ENCODE measurements at regions not wholly inside any gene's neighbourhood (a gene's known extent, or its start where the extent isn't known, plus 50 kb on each side); places are given as distances from the start of the nearest gene placed in this dataset.
"Not testable (repeated sequence)": the region's sequence is repeated elsewhere in the genome, so short reads cannot be mapped to it uniquely, and the experiment has no call there.

DNA sequence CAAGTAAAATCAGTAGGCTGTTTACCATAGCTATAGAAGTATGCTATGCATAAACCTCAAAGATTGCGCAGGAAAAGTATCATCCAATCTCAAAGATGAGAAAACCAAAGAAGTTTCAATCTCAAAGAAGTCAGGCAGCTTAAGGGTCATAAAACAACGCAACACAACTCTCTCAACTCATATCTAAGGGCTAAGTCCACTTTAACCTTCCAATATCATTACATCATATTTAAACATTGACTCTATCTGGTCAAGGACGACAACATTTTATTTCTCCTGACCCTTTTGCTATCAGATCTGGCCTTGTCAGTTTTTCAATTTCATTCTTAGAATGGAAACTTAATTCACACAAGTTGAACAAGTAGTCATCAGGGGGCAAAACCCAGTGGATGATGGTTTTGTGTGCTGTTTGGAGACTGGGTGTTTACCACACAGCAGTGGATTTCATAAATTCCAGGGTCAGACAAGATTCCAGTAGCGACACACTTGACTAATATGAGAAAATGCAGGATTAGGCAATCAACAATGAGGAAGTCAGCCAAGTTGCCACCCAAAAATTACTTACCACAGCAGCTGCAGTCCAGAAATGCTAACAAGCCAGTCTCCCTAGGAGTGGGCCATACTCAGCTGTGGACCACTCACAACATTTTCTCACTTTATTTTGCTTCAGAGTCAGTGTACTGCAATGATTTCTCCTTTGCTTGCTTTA, 108.7 kb upstream of the NBPF26 start:
- DNase-seq (ENCODE audit: low read depth in 2 of 2): not testable (repeated sequence)

DNA sequence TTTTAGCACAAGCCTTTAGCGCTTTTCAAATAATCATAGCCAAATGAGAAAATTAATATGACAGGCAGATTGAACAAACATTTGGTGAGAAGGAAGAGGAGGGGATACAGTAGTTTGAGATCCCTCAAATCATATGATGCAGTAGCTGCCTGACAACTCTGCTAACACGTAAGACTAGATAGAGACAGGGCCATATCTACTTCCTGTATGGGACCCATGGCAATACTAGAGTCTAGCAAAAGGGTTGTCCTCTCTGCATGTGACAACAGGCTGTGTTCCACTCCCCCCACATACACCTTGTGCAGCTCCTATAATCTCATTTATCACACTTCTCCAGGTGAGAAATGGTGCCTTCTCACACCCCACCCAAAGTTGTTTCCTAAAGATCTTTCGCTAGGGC, 106.3 kb upstream of the NBPF26 start:
- not testable (repeated sequence) for DNase-seq (ENCODE audit: low read depth in 2 of 2)

DNA sequence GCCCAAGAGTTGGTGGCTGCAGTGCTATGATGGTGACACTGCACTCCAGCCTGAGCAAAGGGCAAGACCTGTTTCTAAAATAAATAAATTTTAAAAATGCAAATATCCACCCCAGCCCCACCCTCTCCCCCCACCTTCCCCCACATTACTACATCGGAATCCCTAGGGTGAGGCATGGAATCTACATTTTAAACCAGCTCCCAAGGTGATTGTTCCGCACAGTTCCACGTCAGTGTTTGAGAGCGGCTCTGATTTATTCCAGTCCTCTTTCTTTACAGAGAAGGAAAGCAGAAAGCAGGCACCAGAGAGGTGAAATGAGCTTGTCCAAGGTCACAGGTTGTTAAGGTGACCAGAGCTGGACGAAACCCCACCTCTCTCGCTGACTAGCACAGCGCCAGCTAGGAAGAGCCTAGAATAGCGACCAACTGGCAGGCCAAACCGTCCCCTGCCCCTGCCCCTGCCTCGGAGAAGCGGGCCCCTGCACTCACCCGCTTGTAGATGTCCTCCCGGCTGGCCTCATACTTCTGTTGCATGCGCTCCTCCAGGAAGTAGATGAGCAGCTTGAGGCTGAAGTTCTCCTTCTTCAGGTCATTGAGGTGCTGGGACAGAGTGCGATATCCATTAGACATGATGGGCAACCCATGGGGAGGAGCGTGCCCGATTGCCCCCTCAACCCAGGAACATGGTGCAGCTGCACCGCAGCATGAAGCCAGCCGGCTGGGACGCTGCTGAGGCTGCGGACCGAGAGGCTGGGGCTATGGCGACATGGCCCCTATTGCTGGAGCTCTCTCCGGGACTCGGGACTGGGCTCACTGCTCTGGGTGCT, 103.7 kb upstream of the NBPF26 start:
- not testable (repeated sequence) for DNase-seq (ENCODE audit: low read depth in 2 of 2)

DNA sequence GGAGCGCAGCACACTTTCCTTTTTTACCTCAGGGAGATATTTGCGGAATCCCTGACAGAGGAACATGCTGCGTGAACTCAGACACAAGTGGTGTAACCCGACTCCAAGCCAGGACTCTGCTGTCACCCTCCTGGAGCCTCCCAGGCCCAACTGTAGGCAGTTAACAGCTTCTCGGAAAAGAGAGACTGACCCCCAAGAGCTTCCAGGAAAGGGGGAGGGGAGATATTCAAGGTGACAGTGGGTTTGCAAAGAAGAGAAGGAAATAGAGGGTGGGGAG, 103.1 kb upstream of the NBPF26 start:
- not testable (repeated sequence) for DNase-seq (ENCODE audit: low read depth in 2 of 2)

DNA sequence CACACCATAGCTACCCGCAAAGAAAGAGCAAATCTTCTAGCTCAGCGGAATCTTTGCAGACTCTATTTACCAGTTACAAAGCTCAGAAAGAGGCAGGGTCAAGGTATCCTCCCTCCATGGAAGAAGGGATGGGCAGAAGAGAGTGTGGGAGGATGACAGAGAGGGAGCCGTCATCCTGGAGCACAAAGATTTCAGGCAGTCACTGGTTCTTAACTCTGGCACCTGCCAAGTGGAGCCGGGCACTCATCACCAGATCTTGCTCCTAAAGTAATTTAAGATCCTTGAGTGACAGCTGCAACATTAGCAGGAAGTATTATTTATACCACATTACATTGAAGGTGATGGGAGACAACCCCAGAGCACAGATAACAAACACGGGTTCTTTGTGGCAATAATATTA, 102.5 kb upstream of the NBPF26 start:
- not testable (repeated sequence) for DNase-seq (ENCODE audit: low read depth in 2 of 2)

DNA sequence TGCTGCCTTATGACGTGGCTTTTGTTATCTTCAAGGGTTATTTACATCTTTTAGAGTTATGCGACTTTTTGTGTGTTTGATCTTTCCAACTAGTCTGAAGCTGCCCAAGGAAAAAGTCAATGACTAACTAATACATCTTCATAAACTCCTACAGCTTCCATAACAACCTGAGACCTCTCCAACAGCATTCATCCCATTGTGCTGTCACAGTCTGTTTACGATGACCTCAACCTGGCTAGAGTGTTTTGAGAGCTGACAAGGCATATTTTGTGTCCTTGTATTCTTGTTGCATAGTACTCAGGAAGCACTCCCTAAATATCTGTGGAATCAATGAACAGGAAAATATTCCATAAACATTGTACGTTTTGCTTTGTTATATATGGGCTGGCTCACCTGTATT, 100.2 kb upstream of the NBPF26 start:
- not testable (repeated sequence) for DNase-seq (ENCODE audit: low read depth in 2 of 2)

DNA sequence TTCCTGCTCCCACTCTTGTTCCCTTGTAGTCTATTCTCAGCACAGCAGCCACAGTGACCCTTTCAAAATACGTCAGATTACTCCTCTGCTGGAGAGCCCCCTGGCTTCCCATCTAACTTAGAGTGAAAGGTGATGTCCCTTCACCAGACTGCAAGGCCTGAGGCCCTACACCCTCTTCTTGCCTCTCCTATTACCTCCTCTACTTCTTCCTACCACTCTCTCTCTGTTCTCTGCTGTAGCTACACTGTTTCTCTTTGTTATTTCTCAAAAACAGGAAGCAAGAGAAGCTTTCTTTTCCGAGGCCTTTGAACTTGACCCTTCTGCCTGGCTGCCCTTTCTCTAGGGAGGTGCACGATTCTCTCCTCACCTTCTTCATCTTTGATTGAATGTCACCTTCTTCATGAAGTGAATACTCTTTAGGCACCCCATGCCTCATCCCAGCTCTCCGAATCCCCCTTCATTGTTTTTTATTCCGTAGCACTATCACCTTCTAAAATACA, 99.1 kb upstream of the NBPF26 start:
- DNase-seq (ENCODE audit: low read depth in 2 of 2): not testable (repeated sequence)

DNA sequence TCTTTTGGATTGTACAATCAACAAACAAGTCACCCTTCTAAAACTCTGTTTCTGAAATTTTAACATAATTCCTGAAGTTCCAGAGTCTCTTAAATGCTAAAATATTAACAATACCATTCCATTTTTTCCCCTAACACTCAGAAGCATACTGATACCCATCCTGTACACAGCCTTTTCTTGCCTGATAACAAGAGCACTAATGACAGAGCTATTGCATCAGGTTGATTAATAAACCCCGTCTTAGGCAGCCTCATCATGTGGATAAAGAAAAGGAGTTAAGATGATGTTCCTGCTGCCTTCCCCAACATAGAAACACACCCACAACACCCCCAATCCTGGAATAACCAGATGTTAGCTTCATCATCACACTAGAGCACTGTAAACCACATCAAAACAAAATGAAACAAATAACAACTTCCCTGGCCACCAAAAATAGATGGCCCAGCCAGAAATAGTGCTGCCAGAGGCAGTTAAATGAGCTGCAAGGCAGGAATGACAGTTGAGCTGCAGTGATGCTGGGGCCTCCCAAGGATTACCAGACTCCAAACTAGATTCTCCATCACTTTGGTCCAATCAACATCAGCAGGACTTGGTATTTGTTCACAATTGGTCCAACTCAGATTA, 93.8 kb upstream of the NBPF26 start:
- DNase-seq (ENCODE audit: low read depth in 2 of 2): not testable (repeated sequence)

DNA sequence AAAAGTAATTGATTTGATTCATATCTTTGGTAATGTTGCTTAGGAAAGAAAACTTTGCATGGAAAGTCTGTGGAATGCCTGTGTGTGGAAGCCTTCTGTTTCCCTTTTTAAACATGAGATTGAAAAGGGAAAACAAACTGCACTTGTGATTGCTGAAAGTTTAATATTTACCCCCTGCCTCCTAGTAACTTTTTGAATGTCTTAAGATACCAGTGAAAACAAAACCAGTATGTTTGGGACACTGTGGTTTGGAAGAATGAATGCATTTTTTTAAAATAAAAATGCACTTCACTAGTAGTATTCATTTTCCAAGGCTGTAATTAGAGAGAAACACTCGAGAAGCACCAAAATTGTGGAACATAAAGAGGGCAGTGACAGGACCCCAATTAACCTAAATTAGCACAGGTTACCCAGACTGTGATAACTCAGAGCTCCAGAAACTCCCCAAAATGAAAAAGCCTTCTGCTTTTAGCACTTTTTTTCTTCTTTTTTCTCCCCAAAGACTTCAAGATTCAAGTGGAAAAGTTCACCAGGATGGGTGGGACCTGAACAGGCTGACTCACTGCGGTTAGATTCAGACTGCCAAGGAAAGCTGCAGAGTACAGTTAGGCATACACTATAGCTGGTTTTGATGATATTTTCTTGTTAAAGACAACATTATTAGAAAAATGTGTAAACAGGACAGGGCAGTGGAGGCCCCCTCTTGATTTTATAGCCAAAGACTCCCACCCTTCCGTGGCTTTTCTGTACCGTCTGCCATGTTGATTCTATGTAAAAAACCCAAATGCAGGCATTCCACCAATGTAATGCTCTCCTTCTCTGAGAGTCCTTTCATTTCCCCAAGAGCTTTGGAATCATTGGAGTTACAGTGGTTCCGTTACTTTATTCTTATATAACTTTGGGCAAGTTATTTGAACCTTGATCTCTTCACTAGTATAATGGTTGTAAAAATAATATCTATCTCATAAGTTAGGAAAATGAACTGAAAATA, 88.6 kb upstream of the NBPF26 start:
- DNase-seq (ENCODE audit: low read depth in 2 of 2): not testable (repeated sequence)

DNA sequence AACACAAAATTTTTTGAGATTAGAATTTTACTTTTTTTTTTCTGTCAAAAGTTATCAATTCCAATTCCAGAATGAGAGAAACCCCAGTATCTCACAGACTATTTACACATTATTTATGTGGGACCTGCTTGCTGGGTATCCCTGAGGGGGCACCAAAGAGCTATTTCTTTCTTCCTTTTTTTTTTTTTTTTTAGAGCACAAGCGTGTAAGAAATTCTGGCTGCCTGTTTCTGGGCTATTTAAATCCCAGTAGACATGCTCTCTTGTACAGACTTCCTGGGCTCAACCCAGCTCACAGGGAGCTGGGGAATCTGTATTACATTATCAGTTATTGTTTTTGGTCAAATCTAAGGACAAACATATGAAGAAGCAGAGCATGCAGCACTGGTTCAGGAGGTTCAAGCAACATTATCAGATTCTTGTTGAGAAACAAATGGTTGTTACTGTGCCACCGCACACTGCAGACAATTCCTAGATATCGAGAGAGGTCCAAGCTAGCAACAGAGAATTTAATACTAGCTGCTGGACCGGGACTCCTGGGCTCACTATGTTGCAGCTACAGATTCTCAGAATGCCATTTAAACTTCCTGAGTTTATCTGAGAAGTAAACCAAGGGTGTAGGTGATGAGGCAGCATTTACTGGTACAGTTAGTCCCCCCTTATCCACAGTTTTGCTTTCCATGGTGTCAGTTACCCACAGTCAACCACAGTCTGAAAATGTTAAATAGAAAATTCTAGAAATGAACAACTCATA, 83.3 kb upstream of the NBPF26 start:
- DNase-seq (ENCODE audit: low read depth in 2 of 2): not testable (repeated sequence)

DNA sequence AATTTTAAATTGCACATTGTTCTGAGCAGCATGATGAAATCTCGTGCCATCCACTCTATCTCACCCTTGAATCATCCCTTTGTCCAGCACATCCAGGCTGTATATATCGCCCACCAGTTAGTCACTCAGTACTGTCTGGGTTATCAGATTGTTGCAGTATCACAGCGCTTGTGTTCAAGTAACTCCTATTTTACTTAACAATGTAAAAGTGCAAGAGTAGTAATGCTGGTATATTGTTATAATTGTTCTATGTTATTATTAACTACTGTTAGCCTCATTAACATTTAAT, 82.8 kb upstream of the NBPF26 start:
- DNase-seq (ENCODE audit: low read depth in 2 of 2): not testable (repeated sequence)

DNA sequence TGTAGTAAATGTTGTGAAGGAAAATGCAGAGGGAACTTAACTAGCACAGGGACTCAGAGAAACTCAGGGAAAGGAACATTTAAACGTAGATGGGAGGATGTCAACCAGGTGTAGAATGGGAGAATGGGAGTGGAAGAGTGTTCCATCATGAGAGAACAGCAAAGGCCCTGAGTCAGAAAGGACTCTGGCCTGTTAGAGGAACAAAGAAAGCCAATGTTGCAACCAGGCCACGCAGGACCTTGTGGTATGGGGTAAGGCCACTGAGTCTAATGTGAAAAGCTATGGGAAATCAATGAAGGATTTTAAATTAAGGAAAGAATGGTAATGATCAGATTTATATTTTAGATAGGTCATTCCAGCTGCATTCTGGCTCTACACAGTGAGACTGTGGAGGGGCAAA, 76.6 kb upstream of the NBPF26 start:
- not testable (repeated sequence) for DNase-seq (ENCODE audit: low read depth in 2 of 2)

DNA sequence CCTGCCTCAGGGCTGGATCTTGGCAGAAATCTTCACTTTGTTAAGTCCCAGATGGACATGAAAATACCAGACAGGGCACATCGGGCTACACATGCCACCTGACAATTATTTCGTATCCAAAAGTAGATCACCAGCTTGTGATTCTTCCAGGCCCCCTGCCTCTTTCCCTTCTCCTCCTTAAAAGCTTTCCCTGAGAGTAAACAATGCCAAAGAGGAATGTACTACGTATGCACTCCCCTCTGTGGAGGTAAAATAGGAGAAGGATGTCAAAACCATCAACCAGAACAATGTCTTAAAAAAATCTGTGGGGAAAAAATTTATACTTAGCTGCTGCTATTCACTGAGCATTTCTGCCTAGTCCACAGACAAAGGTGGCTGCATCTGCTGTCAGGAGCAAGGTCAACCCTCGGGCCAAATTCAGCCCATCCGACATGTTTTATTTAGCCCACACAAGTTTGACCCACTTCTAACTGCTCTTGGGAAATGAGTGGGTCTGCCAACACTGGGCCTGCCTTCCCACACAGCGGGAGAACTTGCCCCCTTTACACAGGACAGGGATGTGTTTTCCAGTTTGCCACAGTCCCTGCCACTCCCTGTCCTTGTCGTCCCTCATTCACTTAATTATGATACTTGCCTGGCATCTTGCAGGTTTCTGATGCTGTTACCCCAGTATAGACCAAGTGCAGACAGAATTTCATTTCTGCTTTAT, 74.7 kb upstream of the NBPF26 start:
- DNase-seq (ENCODE audit: low read depth in 2 of 2): not testable (repeated sequence)

DNA sequence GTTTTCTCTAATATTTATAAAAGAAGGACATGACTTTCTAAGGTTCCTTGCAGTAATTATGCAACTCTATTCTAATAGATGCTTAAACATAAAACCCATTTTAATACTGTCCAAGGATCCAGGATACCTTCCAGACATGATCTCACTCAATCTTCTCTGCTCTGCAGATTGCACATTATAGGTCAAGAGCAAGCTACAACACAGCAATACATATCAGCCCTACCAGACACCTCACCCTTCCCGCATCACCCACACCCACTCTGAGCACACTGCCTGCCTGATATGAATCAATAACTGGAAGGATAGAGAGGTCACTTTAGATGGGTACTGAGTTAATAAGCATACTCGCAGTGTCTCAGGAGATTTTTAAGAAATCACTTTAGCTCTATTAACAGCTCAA, 74.0 kb upstream of the NBPF26 start:
- not testable (repeated sequence) for DNase-seq (ENCODE audit: low read depth in 2 of 2)

DNA sequence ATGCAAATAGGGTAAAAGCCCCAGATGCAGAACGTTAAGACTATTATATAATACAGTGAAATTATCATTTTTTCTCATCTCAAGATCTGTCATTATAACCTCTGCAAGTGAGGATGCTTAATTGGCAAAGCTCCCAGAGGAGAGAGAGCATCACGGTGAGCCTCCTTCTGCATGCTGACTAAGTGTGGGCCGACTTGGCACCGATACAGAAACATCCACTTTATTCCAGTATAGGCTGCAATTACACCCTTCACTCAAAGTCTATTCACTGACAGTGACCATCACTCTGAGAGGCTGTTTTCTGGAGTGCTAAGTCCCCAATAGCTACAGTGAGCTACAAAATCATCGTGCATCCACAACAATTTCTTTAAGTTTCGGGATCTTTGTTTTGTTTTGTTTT, 69.6 kb upstream of the NBPF26 start:
- DNase-seq (ENCODE audit: low read depth in 2 of 2): not testable (repeated sequence)

DNA sequence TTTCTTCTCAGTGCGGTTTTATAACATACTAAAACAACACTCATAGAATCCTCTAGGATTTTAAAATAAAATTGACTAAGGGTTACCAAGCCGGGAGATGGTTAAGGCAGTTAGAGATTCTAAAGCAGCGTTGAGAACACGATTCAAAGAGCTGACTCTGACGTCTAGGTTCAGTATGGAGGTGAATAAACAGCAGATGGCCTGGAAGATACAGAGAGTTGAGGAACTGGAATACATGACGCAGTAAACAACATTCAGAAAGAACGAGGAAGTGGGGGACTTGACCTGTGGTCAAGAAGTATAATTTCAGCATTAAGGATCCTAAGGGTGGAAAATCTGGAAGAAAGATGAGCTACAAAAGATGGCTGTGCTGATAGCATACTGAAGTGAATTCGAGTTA, 68.4 kb upstream of the NBPF26 start:
- not testable (repeated sequence) for DNase-seq (ENCODE audit: low read depth in 2 of 2)

DNA sequence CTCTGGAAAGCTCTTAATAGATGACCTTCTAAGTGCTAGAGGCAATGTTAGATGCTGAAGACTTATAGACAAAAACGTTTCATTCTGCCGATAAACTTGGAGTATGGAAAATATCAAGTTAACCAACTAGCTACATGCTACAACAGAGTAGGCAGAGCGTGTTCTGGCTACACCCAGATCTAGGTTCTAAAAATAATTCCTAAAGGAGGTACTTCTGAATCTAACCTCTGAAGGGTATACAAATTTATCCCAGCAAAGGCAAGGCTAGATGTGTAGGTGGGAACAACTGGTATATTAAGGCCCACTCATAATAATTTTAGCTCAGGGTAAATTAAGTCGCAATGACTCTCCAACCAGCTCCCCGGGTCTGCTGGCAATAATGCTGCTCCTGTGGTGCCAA, 67.6 kb upstream of the NBPF26 start:
- DNase-seq (ENCODE audit: low read depth in 2 of 2): not testable (repeated sequence)

DNA sequence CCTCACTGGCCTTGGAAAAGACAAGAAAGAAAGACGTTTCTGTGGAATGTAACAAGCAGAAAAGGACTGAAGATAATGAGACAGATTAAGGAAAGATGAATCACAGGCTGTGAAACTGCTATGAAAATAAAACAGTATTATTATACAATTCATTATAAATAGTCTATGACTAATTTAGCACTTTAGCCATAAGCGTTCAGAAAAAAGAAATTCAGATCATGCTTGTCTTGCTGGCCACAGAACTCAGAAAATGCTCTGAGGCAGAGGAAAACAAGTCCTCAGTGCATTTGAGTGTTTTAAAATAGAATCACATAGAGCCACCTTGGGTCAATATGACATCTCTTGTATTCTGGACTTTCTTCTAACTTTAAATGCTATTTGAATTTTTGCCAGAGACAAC, 65.9 kb upstream of the NBPF26 start:
- DNase-seq (ENCODE audit: low read depth in 2 of 2): not testable (repeated sequence)

DNA sequence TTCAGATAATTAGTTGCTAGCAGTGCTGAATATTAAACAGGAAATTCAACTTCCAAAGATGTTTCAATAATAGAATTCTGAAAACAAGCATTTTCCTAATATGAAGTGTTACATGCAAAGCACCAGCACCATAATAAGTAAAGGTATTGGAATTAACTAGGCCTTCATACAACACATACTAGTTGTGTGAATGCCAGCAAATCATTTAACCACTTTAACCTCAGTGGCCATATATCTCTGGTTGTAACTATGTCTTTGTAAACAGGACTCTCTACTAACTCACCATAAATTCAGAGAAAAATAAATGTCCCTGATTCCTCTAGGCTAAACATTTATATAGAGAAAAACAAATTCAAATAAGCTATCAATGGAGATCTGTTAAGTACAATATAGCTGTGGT, 65.1 kb upstream of the NBPF26 start:
- not testable (repeated sequence) for DNase-seq (ENCODE audit: low read depth in 2 of 2)

DNA sequence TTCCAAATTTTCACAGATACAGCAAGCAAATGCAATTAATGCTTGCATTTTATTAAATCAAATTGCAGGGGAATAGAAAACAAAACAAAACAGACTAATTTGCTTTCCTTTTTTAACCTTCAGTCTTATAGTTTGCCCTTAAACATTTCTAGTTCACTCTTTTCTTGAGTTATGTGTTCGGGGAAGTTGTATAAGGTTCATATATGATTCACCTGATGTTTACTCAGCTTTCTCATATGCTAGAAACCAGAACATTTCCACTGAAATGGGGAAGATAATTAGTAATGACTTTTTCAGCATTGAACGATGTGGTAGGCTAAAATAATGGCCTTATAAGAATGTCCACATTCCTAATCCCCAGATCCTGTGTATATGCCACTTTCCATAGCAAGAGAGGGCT, 64.6 kb upstream of the NBPF26 start:
- DNase-seq (ENCODE audit: low read depth in 2 of 2): not testable (repeated sequence)
